ENCODE measurements at regions not wholly inside any gene's neighbourhood (a gene's known extent, or its start where the extent isn't known, plus 50 kb on each side); places are given as distances from the start of the nearest gene placed in this dataset.

DNA sequence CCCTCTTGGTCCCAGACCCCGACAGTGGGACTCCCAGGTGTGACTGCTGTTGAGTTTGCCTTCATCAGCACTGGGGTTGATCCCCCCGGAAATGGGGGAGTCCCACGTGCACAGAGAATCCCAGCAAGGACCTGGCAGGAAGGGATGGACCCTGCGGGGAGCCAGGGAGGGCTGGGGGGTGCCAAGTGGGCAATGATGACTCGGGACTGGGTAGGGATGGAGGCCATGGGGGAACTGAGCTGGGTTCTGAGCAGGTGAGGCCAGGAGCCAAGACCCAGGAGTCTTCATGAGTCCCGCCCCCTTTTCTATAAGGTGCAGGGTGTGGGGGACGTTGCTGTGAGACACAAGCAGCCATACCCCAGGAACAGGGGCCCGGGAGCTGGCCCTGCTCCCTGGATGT, 103.8 kb downstream of the CRYAA start (continued):
- no peak for TF ChIP-seq NRF1 (IDR thresholded peaks at IDR 0.05; ENCODE audit: low read depth, low read length)
- TF ChIP-seq HDAC6 (IDR thresholded peaks at IDR 0.05; ENCODE audit: low read depth, low read length) = no peak
- no peak for TF ChIP-seq KDM1A (IDR thresholded peaks at IDR 0.05; ENCODE audit: borderline replicate concordance, low read length)
- TF ChIP-seq CREB1 (IDR thresholded peaks at IDR 0.05) = no peak
- TF ChIP-seq, protein P1, sequence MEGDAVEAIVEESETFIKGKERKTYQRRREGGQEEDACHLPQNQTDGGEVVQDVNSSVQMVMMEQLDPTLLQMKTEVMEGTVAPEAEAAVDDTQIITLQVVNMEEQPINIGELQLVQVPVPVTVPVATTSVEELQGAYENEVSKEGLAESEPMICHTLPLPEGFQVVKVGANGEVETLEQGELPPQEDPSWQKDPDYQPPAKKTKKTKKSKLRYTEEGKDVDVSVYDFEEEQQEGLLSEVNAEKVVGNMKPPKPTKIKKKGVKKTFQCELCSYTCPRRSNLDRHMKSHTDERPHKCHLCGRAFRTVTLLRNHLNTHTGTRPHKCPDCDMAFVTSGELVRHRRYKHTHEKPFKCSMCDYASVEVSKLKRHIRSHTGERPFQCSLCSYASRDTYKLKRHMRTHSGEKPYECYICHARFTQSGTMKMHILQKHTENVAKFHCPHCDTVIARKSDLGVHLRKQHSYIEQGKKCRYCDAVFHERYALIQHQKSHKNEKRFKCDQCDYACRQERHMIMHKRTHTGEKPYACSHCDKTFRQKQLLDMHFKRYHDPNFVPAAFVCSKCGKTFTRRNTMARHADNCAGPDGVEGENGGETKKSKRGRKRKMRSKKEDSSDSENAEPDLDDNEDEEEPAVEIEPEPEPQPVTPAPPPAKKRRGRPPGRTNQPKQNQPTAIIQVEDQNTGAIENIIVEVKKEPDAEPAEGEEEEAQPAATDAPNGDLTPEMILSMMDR (IDR thresholded peaks at IDR 0.05; ENCODE audit: control extremely low read depth in 1 of 3, insufficient read depth in 1 of 3, low read depth in 1 of 3, low read length in 3 of 3) = no peak
- no peak for TF ChIP-seq RFX5 (IDR thresholded peaks at IDR 0.05; ENCODE audit: borderline replicate concordance, low read depth, low read length)

Data from H1 (cell line).